ENCODE measurements at regions not wholly inside any gene's neighbourhood (a gene's known extent, or its start where the extent isn't known, plus 50 kb on each side); places are given as distances from the start of the nearest gene placed in this dataset.

- H3K27ac ChIP-seq (ENCODE audit: low read depth, low read length), result no peak overlapping the region
- H3K9me3 ChIP-seq (ENCODE audit: insufficient read depth, low read depth, low read length), result peaks cover 26% of the 10 kb centered on the region
- no peaks in the 10 kb centered on the region for H3K36me3 ChIP-seq (ENCODE audit: insufficient read depth, low read length)
- H3K9ac ChIP-seq (ENCODE audit: low read depth, low read length), result no peak overlapping the region
- H3K27me3 ChIP-seq (ENCODE audit: insufficient read depth, low read length), result no peaks in the 10 kb centered on the region
- no peaks in the 10 kb centered on the region for H3K4me1 ChIP-seq (ENCODE audit: insufficient read depth, low read length)
- no peak overlapping the region for H3K4me3 ChIP-seq (ENCODE audit: low read length)
- WGBS, result 93% methylated on average over 2 of the region's 2 CpGs
Measured at GRCh38 chr18:51593931-51594330, 396.4 kb upstream of the MEX3C start.

GRCh38 chr18:51603111-51603510 is 405.6 kb upstream of the MEX3C start:
- Histone ChIP-seq H3K9me3 (ENCODE audit: insufficient read depth, low read depth, low read length) (peaks cover 14% of the 10 kb centered on the region), H3K27ac (ENCODE audit: low read depth, low read length) (no peak overlapping the region), H3K36me3 (ENCODE audit: insufficient read depth, low read length) (no peaks in the 10 kb centered on the region), H3K9ac (ENCODE audit: low read depth, low read length) (no peak overlapping the region), H3K4me3 (ENCODE audit: low read length) (no peak overlapping the region), H3K27me3 (ENCODE audit: insufficient read depth, low read length) (no peaks in the 10 kb centered on the region), H3K4me1 (ENCODE audit: insufficient read depth, low read length) (peaks cover 4% of the 10 kb centered on the region; the same call in 1 of the 2 replicates)

DNA sequence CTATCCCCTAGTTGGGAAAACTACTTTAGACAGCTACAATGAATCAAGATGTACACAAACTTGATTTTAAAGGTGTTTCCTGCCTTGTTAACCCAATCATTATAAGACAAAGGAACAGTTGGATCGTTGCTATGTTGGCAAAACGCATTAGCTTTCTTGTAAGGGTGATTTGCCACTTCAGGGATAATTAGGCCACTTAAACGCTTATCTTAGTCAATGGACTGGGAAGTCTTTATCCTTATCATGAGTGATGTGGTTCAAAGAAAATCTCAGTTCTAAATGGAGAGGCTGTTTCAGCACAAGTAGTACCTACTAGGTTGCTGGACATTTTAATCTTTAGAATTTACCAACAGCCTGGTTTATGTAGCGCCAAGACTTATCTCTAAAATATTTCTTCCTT is 406.1 kb upstream of the MEX3C start:
- peaks cover 4% of the 10 kb centered on the region; the same call in 1 of the 2 replicates for H3K4me1 ChIP-seq (ENCODE audit: insufficient read depth, low read length)
- H3K27me3 ChIP-seq (ENCODE audit: insufficient read depth, low read length), result no peaks in the 10 kb centered on the region
- no peak overlapping the region for H3K27ac ChIP-seq (ENCODE audit: low read depth, low read length)
- WGBS, result 84% methylated on average over 3 of the region's 4 CpGs
- H3K9me3 ChIP-seq (ENCODE audit: insufficient read depth, low read depth, low read length), result peaks cover 10% of the 10 kb centered on the region
- H3K9ac ChIP-seq (ENCODE audit: low read depth, low read length), result no peak overlapping the region
- H3K36me3 ChIP-seq (ENCODE audit: insufficient read depth, low read length), result no peaks in the 10 kb centered on the region
- no peak overlapping the region for H3K4me3 ChIP-seq (ENCODE audit: low read length)

DNA sequence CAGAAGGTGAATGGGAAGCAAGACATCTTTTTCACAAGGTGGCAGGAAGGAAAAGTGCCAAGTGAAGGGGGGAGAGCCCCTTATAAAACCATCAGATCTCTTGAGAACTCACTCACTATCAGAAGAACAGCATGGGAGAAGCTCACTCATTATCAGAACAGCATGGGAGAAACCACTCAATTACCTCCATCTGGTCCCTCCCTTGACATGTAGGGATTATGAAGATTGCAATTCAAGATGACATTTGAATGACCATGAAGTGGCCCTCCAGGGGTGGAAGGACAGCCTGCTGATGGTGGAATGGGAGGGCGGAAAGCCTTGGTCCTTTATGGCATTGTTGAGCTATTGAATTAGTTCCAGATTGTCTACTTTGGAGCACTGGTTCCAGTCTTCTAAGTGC is 413.0 kb upstream of the MEX3C start:
- H3K9me3 ChIP-seq (ENCODE audit: insufficient read depth, low read depth, low read length), result no peaks in the 10 kb centered on the region
- no peak overlapping the region for H3K9ac ChIP-seq (ENCODE audit: low read depth, low read length)
- WGBS, result 57% methylated on average over 1 of the region's 1 CpG
- H3K27ac ChIP-seq (ENCODE audit: low read depth, low read length), result no peak overlapping the region
- no peak overlapping the region for H3K4me3 ChIP-seq (ENCODE audit: low read length)
- peaks cover 7% of the 10 kb centered on the region; the same call in 1 of the 2 replicates for H3K4me1 ChIP-seq (ENCODE audit: insufficient read depth, low read length)
- no peaks in the 10 kb centered on the region for H3K36me3 ChIP-seq (ENCODE audit: insufficient read depth, low read length)
- H3K27me3 ChIP-seq (ENCODE audit: insufficient read depth, low read length), result no peaks in the 10 kb centered on the region

DNA sequence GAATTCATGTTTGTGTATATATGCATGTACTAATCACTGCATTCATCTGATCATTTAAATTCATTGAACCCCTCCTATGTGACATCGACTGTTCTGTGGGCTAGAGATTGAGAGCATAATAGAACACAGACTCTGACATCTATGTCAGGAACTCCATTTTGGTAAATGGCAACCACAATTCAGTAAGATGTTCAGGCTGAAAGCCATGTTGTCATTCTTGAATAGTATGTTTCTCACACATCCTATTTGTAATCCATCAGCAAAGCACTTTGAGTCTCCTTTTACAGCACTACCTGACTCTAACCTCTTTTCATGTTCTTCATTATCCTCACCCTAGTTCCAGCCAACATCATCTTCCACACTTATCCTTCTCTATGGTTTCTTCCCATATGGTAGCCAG is 413.8 kb upstream of the MEX3C start:
- 100% methylated on average over 1 of the region's 1 CpG for WGBS
- H3K9me3 ChIP-seq (ENCODE audit: insufficient read depth, low read depth, low read length), result no peaks in the 10 kb centered on the region
- no peak overlapping the region for H3K4me3 ChIP-seq (ENCODE audit: low read length)
- no peak overlapping the region for H3K9ac ChIP-seq (ENCODE audit: low read depth, low read length)
- no peaks in the 10 kb centered on the region for H3K36me3 ChIP-seq (ENCODE audit: insufficient read depth, low read length)
- H3K27me3 ChIP-seq (ENCODE audit: insufficient read depth, low read length), result no peaks in the 10 kb centered on the region
- peaks cover 7% of the 10 kb centered on the region; the same call in 1 of the 2 replicates for H3K4me1 ChIP-seq (ENCODE audit: insufficient read depth, low read length)
- no peak overlapping the region for H3K27ac ChIP-seq (ENCODE audit: low read depth, low read length)

DNA sequence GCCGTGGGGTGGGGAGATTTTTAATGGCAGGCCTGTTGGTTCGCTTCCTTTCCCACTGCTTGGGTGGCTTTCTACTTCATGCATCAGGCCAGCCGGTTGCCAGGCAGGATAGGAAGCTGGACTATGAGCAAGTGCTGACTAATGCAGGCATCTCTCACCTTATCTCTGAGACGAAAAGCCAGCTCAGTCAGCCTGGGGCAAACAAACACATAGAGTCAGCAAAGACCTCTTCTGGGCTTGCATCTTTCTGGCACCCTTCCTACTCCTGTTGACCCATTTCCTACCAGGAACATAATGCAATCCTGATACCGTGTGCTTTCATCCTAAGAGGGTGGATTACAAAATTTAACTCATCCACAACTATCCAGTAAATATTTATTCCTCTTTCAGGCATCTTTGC is 416.6 kb upstream of the MEX3C start:
- 66% methylated on average over 5 of the region's 5 CpGs for WGBS
- H3K36me3 ChIP-seq (ENCODE audit: insufficient read depth, low read length), result no peaks in the 10 kb centered on the region
- no peak overlapping the region for H3K27ac ChIP-seq (ENCODE audit: low read depth, low read length)
- no peaks in the 10 kb centered on the region for H3K9me3 ChIP-seq (ENCODE audit: insufficient read depth, low read depth, low read length)
- no peak overlapping the region for H3K4me3 ChIP-seq (ENCODE audit: low read length)
- H3K27me3 ChIP-seq (ENCODE audit: insufficient read depth, low read length), result no peaks in the 10 kb centered on the region
- peaks cover 10% of the 10 kb centered on the region; the same call in 1 of the 2 replicates for H3K4me1 ChIP-seq (ENCODE audit: insufficient read depth, low read length)
- H3K9ac ChIP-seq (ENCODE audit: low read depth, low read length), result no peak overlapping the region

GRCh38 chr18:51614967-51615571 is 417.6 kb upstream of the MEX3C start:
- H3K36me3 ChIP-seq (ENCODE audit: insufficient read depth, low read length), result no peaks in the 10 kb centered on the region
- no peak overlapping the region for H3K9ac ChIP-seq (ENCODE audit: low read depth, low read length)
- no peak overlapping the region for H3K4me3 ChIP-seq (ENCODE audit: low read length)
- peaks cover 10% of the 10 kb centered on the region; the same call in 1 of the 2 replicates for H3K4me1 ChIP-seq (ENCODE audit: insufficient read depth, low read length)
- no peaks in the 10 kb centered on the region for H3K9me3 ChIP-seq (ENCODE audit: insufficient read depth, low read depth, low read length)
- H3K27ac ChIP-seq (ENCODE audit: low read depth, low read length), result no peak overlapping the region
- 91% methylated on average over 7 of the region's 7 CpGs for WGBS
- no peaks in the 10 kb centered on the region for H3K27me3 ChIP-seq (ENCODE audit: insufficient read depth, low read length)

GRCh38 chr18:51617167-51617566 is 419.7 kb upstream of the MEX3C start:
- 83% methylated on average over 4 of the region's 4 CpGs for WGBS
- peaks cover 10% of the 10 kb centered on the region for H3K27me3 ChIP-seq (ENCODE audit: insufficient read depth, low read length)
- no peak overlapping the region for H3K9ac ChIP-seq (ENCODE audit: low read depth, low read length)

GRCh38 chr18:51617572-51618260 is 420.2 kb upstream of the MEX3C start:
- Histone ChIP-seq H3K27me3 (ENCODE audit: insufficient read depth, low read length) (peaks cover 11% of the 10 kb centered on the region), H3K9me3 (ENCODE audit: insufficient read depth, low read depth, low read length) (no peaks in the 10 kb centered on the region), H3K36me3 (ENCODE audit: insufficient read depth, low read length) (no peaks in the 10 kb centered on the region), H3K27ac (ENCODE audit: low read depth, low read length) (no peak overlapping the region), H3K9ac (ENCODE audit: low read depth, low read length) (no peak overlapping the region), H3K4me3 (ENCODE audit: low read length) (no peak overlapping the region), H3K4me1 (ENCODE audit: insufficient read depth, low read length) (peaks cover 17% of the 10 kb centered on the region)
- WGBS, result 76% methylated on average over 2 of the region's 2 CpGs

More at GRCh38 chr18:51617167-51617566, 419.7 kb upstream of the MEX3C start:
- Histone ChIP-seq H3K27ac (ENCODE audit: low read depth, low read length) (no peak overlapping the region), H3K4me3 (ENCODE audit: low read length) (no peak overlapping the region), H3K36me3 (ENCODE audit: insufficient read depth, low read length) (no peaks in the 10 kb centered on the region), H3K9me3 (ENCODE audit: insufficient read depth, low read depth, low read length) (no peaks in the 10 kb centered on the region), H3K4me1 (ENCODE audit: insufficient read depth, low read length) (peaks cover 13% of the 10 kb centered on the region)

DNA sequence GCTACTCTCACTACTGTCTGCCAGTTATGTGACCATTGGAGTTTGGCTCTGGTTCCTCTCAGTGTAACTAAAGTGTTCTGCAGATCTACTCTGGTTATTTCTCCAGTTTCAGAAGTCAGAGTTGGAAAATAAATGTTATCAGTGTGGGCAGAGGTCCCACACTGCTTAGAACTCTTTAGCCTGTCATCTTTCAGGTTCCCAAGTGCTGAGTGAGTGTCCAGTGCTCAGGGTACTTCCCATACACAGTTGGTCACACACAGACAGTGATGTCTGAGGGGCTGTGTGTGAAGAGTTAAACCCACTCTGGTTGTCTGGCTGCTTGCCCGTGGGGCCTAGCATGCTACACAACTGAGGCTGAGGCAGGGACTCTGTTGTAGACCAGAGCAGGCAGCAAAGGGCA is 421.8 kb upstream of the MEX3C start:
- Histone ChIP-seq H3K9me3 (ENCODE audit: insufficient read depth, low read depth, low read length) (no peaks in the 10 kb centered on the region), H3K9ac (ENCODE audit: low read depth, low read length) (no peak overlapping the region), H3K36me3 (ENCODE audit: insufficient read depth, low read length) (no peaks in the 10 kb centered on the region), H3K4me1 (ENCODE audit: insufficient read depth, low read length) (peaks cover 23% of the 10 kb centered on the region), H3K27me3 (ENCODE audit: insufficient read depth, low read length) (peaks cover 11% of the 10 kb centered on the region), H3K4me3 (ENCODE audit: low read length) (no peak overlapping the region), H3K27ac (ENCODE audit: low read depth, low read length) (no peak overlapping the region)
- WGBS, result 90% methylated on average over 1 of the region's 1 CpG

GRCh38 chr18:51621113-51621863 is 423.8 kb upstream of the MEX3C start:
- H3K9ac ChIP-seq (ENCODE audit: low read depth, low read length), result no peak overlapping the region
- peaks cover 23% of the 10 kb centered on the region for H3K4me1 ChIP-seq (ENCODE audit: insufficient read depth, low read length)
- H3K4me3 ChIP-seq (ENCODE audit: low read length), result no peak overlapping the region
- WGBS, result 29% methylated on average over 13 of the region's 14 CpGs
- no peaks in the 10 kb centered on the region for H3K9me3 ChIP-seq (ENCODE audit: insufficient read depth, low read depth, low read length)
- no peaks in the 10 kb centered on the region for H3K36me3 ChIP-seq (ENCODE audit: insufficient read depth, low read length)
- peaks cover 11% of the 10 kb centered on the region for H3K27me3 ChIP-seq (ENCODE audit: insufficient read depth, low read length)
- no peak overlapping the region for H3K27ac ChIP-seq (ENCODE audit: low read depth, low read length)
